ENCODE measurements at regions not wholly inside any gene's neighbourhood (a gene's known extent, or its start where the extent isn't known, plus 50 kb on each side); places are given as distances from the start of the nearest gene placed in this dataset.

GRCh38 chr2:160940699-160941098 lies 219.5 kb upstream of the TANK start:
- TF ChIP-seq MYC (IDR thresholded peaks at IDR 0.05; ENCODE audit: borderline replicate concordance, low read length) (no peak), HOXA7 (CRISPR knock-in tag; IDR thresholded peaks at IDR 0.05) (no peak), CTCF (IDR thresholded peaks at IDR 0.05) (no peak), JUN (IDR thresholded peaks at IDR 0.05) (no peak), POLR2A (IDR thresholded peaks at IDR 0.05; ENCODE audit: low read length) (no peak), HES2 (IDR thresholded peaks at IDR 0.05) (no peak), MAX (IDR thresholded peaks at IDR 0.05) (no peak), MAZ (IDR thresholded peaks at IDR 0.05; ENCODE audit: borderline replicate concordance, low read depth, low read length) (no peak), RCOR1 (IDR thresholded peaks at IDR 0.05; ENCODE audit: low read depth, low read length) (no peak), RFX5 (IDR thresholded peaks at IDR 0.05) (no peak), EP300 (IDR thresholded peaks at IDR 0.05) (no peak), SMC3 (IDR thresholded peaks at IDR 0.05) (no peak)
- TF ChIP-seq, protein P1, sequence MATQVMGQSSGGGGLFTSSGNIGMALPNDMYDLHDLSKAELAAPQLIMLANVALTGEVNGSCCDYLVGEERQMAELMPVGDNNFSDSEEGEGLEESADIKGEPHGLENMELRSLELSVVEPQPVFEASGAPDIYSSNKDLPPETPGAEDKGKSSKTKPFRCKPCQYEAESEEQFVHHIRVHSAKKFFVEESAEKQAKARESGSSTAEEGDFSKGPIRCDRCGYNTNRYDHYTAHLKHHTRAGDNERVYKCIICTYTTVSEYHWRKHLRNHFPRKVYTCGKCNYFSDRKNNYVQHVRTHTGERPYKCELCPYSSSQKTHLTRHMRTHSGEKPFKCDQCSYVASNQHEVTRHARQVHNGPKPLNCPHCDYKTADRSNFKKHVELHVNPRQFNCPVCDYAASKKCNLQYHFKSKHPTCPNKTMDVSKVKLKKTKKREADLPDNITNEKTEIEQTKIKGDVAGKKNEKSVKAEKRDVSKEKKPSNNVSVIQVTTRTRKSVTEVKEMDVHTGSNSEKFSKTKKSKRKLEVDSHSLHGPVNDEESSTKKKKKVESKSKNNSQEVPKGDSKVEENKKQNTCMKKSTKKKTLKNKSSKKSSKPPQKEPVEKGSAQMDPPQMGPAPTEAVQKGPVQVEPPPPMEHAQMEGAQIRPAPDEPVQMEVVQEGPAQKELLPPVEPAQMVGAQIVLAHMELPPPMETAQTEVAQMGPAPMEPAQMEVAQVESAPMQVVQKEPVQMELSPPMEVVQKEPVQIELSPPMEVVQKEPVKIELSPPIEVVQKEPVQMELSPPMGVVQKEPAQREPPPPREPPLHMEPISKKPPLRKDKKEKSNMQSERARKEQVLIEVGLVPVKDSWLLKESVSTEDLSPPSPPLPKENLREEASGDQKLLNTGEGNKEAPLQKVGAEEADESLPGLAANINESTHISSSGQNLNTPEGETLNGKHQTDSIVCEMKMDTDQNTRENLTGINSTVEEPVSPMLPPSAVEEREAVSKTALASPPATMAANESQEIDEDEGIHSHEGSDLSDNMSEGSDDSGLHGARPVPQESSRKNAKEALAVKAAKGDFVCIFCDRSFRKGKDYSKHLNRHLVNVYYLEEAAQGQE (IDR thresholded peaks at IDR 0.05): no peak
